ENCODE measurements at regions not wholly inside any gene's neighbourhood (a gene's known extent, or its start where the extent isn't known, plus 50 kb on each side); places are given as distances from the start of the nearest gene placed in this dataset.

GRCh38 chr7:42617071-42617765 is 294.7 kb downstream of the C7orf25 start:
- no peak for TF ChIP-seq CTCF (IDR thresholded peaks at IDR 0.05)

GRCh38 chr7:42614636-42615035 is 297.2 kb downstream of the C7orf25 start:
- H3K4me3 Mint-ChIP-seq, result no peak overlapping the region
- H3K9me3 Mint-ChIP-seq, result no peaks in the 10 kb centered on the region
- POLR2A ChIA-PET, result no interaction called here
- intact Hi-C loops (cut with micrococcal nuclease), result no loop called here
- no peak for TF ChIP-seq CTCF (IDR thresholded peaks at IDR 0.05)
- H3K36me3 Mint-ChIP-seq (ENCODE audit: low read depth), result no peaks in the 10 kb centered on the region
- H3K4me1 Mint-ChIP-seq, result no peaks in the 10 kb centered on the region
- no peaks in the 10 kb centered on the region for H3K27me3 Mint-ChIP-seq
- ATAC-seq (ENCODE audit: low read depth), result no peak
- CTCF ChIA-PET, result no interaction called here
- H3K27ac Mint-ChIP-seq, result no peak overlapping the region
- no peak for DNase-seq

More at GRCh38 chr7:42617071-42617765, 294.7 kb downstream of the C7orf25 start:
- Mint-ChIP-seq H3K36me3 (ENCODE audit: low read depth) (no peaks in the 10 kb centered on the region), H3K9me3 (no peaks in the 10 kb centered on the region), H3K4me1 (no peaks in the 10 kb centered on the region), H3K27ac (no peak overlapping the region), H3K4me3 (no peak overlapping the region), H3K27me3 (no peaks in the 10 kb centered on the region)
- intact Hi-C loops (cut with micrococcal nuclease), result no loop called here
- no peak for ATAC-seq (ENCODE audit: low read depth)
- no peak for DNase-seq
- ChIA-PET CTCF (no interaction called here), POLR2A (no interaction called here)

- Mint-ChIP-seq H3K9me3 (no peaks in the 10 kb centered on the region), H3K36me3 (ENCODE audit: low read depth) (no peaks in the 10 kb centered on the region), H3K4me1 (no peaks in the 10 kb centered on the region), H3K4me3 (no peak overlapping the region), H3K27ac (no peak overlapping the region), H3K27me3 (peaks cover 5% of the 10 kb centered on the region)
- no peak for TF ChIP-seq CTCF (IDR thresholded peaks at IDR 0.05)
- intact Hi-C loops (cut with micrococcal nuclease), result no loop called here
- ATAC-seq (ENCODE audit: low read depth) (no peak), DNase-seq (no peak)
- ChIA-PET CTCF (no interaction called here), POLR2A (no interaction called here)
These were observed 299.9 kb downstream of the C7orf25 start for GRCh38 chr7:42611961-42612360.

- intact Hi-C loops (cut with micrococcal nuclease), result no loop called here
- POLR2A ChIA-PET, result no interaction called here
These were observed 300.5 kb downstream of the C7orf25 start for GRCh38 chr7:42611289-42611928.

More at GRCh38 chr7:42611289-42611928, 300.5 kb downstream of the C7orf25 start:
- ATAC-seq (ENCODE audit: low read depth), result no peak
- Mint-ChIP-seq H3K9me3 (no peaks in the 10 kb centered on the region), H3K4me3 (no peak overlapping the region), H3K36me3 (ENCODE audit: low read depth) (no peaks in the 10 kb centered on the region), H3K27ac (no peak overlapping the region), H3K4me1 (no peaks in the 10 kb centered on the region), H3K27me3 (peaks cover 5% of the 10 kb centered on the region)
- no peak for TF ChIP-seq CTCF (IDR thresholded peaks at IDR 0.05)
- CTCF ChIA-PET, result no interaction called here
- DNase-seq, result no peak

All from activated B cell treated with CpG ODN at 0.5 μM for 24 hours (primary cell).